CD1c-positive myeloid dendritic cell (primary cell): ENCODE measurements at regions not wholly inside any gene's neighbourhood (a gene's known extent, or its start where the extent isn't known, plus 50 kb on each side); places are given as distances from the start of the nearest gene placed in this dataset.

Experiments
- DNase-seq: peaks from one replicate; pipeline ENCODE4 v3.0.0-alpha.2; 2016; ENCODE audit errors: extremely low spot score

DNA sequence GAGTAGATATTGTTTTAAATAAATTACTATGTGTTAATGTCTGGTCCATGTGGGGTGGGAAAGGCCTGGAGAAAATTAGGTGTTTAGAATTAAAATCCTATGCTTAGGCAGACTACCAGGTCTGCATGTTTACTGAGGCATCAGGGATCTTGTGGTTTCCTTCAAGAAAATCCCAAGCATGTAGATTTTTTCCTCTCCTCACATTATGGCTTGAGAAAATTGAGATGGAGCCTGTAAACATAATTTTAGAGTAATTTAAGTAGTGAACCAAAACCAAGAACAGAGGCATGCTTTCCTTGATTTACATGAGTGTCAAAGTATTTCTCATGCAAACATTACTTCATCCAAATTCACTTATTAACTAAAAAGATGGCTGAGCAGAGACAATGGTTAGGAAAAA lies 823.7 kb downstream of the AACS start:
- no peak for DNase-seq

DNA sequence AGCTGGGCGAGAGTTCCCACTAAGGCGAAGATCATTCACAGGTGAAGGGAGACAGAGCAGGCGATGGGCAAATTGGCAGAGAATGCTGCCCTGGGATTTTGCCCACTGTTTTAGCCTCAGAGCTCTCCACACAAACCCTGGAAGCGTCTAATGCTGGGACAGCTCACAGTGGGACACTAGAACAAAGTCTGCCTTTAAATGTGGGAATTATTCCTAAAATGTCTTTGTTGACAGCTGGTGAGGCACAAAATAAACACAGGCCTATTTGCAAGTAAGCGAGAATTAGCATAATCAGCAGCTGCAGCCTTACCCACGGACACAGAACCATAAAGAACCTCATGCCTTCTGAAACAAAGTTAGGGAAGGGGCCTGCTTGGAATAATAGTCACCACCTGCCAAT lies 824.5 kb downstream of the AACS start:
- no peak for DNase-seq

- DNase-seq: no peak
These were observed 825.2 kb downstream of the AACS start for GRCh38 chr12:125890366-125890905.

GRCh38 chr12:125890971-125891370 lies 825.7 kb downstream of the AACS start:
- DNase-seq: no peak

DNA sequence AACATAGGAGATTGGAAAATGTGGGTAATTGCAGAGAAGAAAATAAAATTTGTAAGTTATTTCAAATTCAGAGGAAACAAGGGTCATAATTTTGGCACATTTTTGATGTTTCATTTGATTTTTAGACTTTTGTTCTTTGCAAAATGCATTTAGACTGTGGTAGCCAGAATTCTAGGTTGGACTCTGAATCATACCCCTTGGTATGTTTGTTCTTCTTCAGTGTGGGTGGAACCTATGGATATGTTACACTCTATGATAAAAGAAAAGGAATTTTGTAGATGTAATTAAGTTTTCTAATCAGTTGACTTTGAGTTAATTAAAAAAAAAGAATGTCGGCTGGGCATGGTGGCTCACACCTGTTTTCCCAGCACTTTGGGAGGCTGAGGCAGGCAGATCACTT lies 827.0 kb downstream of the AACS start:
- DNase-seq: no peak

DNA sequence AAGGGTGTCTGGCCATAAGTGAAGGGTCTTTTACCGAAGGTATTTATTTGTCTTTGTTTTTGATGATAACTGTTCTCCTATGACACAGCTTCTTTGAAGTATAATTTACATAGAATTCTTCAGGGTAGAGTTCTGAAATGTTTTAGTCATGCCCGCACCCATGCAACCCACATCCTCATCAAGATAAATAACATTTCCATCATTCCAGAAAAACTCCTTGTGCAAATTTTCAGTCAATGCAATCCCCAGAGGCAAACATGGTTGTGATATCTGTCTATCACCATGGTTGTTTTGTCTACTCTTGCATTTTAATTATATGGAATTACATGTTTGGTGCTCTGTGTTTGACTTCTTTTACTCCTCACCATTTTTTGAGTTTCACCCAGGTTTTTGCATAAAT lies 837.8 kb downstream of the AACS start:
- DNase-seq: no peak

- no peak for DNase-seq
These were observed 842.1 kb downstream of the AACS start for GRCh38 chr12:125907351-125907750.

DNA sequence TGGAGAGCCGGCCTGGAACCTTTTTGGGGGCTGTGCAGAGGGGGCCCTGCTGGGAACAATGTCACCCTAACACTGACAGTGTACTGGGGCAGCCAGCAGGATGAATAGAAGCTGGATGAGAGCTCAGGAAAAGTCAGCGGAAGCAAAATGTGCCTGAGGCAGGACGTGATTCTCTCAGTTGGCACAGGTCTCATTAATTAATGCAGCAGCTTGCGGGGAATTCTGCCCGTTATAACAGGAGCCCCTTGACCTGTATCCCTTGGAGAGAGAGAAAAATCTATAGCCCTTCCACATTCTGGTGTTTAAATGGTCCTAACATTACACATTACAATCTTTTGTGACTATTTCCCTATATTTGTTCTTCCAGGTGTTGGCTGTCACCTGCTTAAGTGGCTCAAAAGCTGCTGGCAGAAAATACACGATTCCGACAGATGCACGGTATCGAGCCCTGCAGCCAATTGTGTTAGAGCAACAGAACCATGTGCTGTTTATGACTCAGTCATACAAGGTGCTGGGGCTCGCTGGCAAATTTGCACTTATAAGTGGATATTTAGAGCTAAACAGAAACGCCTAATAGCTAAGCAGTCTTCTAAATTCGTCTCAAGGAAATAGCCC lies 854.7 kb downstream of the AACS start:
- DNase-seq: no peak

- no peak for DNase-seq
These were observed 857.1 kb downstream of the AACS start for GRCh38 chr12:125922330-125922729.

GRCh38 chr12:125936502-125936901 lies 871.3 kb downstream of the AACS start:
- no peak for DNase-seq

- DNase-seq: no peak
These were observed 879.2 kb downstream of the AACS start for GRCh38 chr12:125944446-125944845.

DNA sequence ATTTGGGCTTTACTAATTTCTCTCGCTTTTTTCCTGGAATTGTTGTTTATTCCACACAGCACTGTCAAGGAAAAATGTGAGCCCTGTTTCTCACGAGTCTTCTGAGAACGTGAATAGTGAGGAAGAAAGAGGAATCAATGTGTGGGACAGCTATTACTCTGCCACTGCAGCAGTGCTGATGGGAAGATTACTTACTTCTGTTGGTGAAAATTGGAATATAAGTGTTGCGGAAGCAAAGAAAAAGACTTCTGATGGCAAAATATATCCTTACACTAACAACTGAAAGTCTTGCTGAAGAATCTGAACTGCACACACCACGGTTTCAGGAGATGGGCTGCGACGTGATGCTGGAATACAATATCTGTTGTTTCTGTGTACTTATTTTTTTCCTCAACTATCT lies 884.2 kb downstream of the AACS start:
- DNase-seq: no peak

DNA sequence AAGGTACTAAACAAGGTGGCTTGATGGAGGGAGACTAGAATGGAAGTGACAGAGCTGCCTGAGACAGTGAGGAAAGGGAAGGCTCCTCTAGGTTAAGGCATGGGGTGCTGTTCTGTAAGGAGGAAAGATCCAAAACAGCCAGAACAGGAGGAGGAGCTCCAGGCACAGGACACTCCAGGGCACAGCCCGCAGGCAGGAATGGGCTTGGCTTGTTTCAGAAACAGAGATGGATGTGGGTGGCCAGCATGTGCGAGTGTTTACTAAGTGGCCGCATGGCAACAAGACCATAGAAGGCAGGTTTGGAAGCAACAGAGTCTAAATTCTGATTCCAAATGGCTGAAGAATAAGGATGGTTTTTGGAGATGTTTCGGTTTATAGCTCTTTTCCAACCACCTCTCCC lies 889.1 kb downstream of the AACS start:
- DNase-seq: no peak

GRCh38 chr12:125956186-125956585 lies 891.0 kb downstream of the AACS start:
- no peak for DNase-seq

GRCh38 chr12:125966641-125967040 lies 901.4 kb downstream of the AACS start:
- DNase-seq: no peak

DNA sequence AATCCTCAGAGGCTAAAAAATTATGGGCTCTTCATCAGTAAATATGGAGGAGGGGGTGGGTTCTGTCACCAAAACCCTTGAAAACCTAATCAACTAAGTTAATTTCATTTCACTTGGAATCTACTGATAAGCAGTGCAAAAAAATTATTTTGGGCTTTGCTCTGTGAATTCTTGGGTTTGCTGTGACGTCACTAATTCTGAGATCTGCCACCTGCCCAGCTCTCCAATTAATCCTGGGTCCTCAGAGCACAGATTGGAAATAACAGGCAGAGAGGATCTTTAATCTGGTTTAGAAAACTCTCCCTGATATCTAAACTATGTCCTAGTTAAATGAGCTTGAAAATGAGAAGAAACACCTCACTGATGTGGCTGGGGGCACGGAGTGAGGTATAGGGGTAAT lies 903.2 kb downstream of the AACS start:
- no peak for DNase-seq

DNA sequence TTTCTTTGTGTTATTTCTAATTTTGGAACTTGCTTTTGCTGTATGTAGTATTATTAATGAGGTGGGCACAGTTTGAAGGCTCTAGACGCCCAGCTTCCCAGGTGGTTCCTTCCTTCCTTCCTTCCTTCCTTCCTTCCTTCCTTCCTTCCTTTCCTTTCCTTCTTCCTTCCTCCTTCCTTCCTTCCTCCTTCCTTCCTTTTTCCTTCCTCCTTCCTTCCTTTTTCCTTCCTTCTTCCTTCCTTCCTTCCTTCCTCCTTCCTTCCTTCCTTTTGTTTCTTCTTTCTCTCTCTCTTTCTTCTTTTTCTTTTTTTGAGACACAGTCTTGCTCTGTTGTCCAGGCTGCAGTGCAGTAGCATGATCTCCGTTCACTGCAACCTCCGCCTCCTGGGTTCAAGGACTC lies 906.7 kb downstream of the AACS start:
- no peak for DNase-seq

DNA sequence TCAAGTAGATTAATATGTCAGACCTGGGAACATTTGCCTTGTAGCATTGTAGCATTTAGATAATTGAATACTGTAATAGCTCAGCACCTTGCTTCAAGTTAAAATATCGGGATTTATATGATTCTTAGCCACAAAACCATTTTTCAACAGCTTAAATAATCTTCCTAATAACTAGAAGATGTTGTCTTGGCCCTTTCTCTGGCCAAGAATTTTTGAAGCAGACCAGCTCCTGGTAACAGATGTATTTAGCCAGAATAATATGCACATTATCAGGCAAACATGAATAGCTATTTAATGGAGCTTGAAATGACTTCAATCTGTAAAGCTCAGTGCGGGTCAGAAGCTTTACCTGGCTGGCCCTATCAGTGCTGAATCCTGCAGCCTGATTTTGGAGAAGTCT lies 913.1 kb downstream of the AACS start:
- DNase-seq: no peak

DNA sequence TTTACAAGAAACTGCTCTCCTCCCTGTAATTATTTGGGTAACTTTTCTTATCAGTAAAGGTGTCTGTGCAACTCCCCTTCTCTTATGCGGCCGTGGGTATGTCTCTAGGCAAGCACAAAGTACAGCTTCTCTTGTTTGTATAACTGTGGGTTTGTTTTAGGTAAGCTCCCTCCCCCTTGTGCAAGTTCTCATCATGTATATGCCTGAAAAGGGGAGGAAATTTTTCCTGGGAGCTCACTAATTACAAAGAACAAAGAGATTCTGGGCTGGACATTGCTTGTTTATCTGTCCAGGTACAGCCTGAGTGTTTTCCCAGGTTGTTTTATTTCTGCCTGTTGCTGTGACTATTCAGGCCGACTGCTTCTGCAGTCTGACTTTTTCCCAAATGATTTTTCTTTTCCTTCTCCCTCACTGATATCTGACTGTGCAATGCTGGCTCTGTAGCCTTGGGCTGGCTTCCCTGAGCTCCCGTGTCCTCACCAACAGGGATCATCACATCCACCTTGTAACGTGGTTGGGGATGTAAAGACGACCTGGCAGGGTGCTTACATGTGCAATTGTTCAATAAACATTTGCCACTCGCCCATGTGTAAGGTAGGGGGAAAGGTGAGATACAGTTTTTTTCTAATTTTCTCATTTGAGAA lies 916.5 kb downstream of the AACS start:
- DNase-seq: no peak

DNA sequence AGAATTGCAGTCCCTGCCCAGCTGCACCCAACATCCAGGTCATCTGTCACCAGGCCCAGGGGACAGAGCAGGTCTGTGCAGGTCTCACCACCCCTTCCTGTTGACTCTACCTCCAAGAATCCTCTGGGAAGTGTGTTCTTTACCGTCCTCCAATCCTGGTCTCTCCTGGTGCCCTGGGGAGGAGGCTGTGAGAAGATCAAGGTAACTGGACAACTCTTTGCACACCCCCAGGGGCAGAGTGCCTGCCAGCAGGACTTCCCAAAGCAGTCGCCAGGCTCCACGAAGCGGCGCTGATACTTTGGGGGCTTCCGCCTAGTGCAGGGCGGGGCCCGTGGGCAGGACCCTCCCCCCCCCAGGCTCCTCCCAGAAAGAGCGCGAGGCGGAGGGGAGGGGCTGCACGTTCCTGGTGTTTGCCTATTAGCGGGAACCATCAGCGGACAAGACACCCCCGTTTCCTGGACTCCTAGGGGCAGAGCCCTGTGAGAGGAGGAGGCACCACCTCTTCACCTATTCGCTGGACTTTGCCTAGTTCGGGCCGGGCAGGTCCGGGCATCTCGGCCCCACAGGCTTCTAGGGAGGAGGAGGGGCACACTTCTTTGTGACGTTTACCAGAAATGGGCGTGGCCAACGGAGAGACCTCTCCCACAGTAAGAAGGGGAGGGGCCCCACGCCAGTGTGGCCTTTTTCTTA lies 918.0 kb downstream of the AACS start:
- DNase-seq: no peak

GRCh38 chr12:125983784-125984500 lies 918.7 kb downstream of the AACS start:
- DNase-seq: no peak

DNA sequence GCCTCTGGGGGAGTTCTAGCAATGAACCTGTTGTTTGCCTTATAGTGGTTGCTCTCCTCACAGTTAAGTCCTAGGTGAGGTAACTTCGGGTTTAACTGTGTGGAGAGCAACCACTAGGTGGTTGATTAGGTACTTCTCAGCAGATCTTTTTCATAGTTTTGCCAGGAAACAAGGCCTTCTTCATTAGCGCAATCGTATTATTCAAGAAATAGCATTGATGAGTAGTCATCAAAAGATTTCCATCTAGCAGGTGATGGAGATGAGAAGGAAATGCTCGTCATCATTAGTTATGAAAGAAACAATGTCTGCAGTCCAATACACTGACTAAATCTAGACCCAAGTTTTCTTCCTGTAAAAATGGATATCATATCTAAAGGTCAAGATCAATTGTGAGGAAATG lies 923.3 kb downstream of the AACS start:
- no peak for DNase-seq

DNA sequence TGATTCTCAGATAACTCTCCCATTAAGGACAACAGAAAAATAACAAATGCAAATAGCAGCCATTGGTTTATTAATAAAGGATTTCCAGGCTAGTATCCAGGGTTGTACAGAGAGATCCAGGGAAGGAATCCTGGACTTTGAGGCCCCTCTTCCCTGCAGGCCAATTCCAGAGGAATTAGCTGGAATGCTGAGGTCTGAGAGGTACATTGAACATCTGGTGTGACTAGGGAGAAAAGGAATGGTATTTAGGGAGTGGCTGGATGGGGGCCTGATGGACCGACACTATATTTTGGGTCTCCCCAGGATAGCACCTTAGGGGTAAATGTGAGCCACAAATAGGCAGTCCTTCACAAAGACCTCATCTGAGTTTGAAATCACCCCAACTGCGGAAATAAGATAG lies 924.5 kb downstream of the AACS start:
- no peak for DNase-seq
